Mucosa of gallbladder (tissue), 1 donor: ENCODE measurements at regions not wholly inside any gene's neighbourhood (a gene's known extent, or its start where the extent isn't known, plus 50 kb on each side); places are given as distances from the start of the nearest gene placed in this dataset.

Experiments
- DNase-seq: peaks from one replicate; pipeline ENCODE4 v3.0.0-alpha.2; 2020; ENCODE audit warnings: low spot score
- donor health status: DM: no; HTN: no; CAD: no.

- no peak for DNase-seq
Measured at GRCh38 chr20:60952861-60953260, 299.2 kb upstream of the CDH4 start.

- DNase-seq: no peak
Measured at GRCh38 chr20:60953321-60953720, 298.7 kb upstream of the CDH4 start.

GRCh38 chr20:60955706-60956105, 296.4 kb upstream of the CDH4 start:
- no peak for DNase-seq

GRCh38 chr20:60956194-60956593, 295.9 kb upstream of the CDH4 start:
- DNase-seq: no peak

- DNase-seq: no peak
Measured at GRCh38 chr20:60957621-60958020, 294.4 kb upstream of the CDH4 start.

GRCh38 chr20:60959971-60960370, 292.1 kb upstream of the CDH4 start:
- no peak for DNase-seq

GRCh38 chr20:60960500-60960899, 291.6 kb upstream of the CDH4 start:
- no peak for DNase-seq

- DNase-seq: no peak
Measured at GRCh38 chr20:60961551-60961950, 290.5 kb upstream of the CDH4 start.

- no peak for DNase-seq
Measured at GRCh38 chr20:60962367-60963045, 289.6 kb upstream of the CDH4 start.

GRCh38 chr20:60963146-60963545, 288.9 kb upstream of the CDH4 start:
- no peak for DNase-seq

- DNase-seq: no peak
Measured at GRCh38 chr20:60964911-60965310, 287.1 kb upstream of the CDH4 start.

- DNase-seq: no peak
Measured at GRCh38 chr20:60966031-60966430, 286.0 kb upstream of the CDH4 start.

GRCh38 chr20:60966766-60967165, 285.3 kb upstream of the CDH4 start:
- no peak for DNase-seq

- no peak for DNase-seq
Measured at GRCh38 chr20:60967431-60968316, 284.4 kb upstream of the CDH4 start.

- no peak for DNase-seq
Measured at GRCh38 chr20:60968853-60969720, 283.0 kb upstream of the CDH4 start.

- DNase-seq: no peak
Measured at GRCh38 chr20:60970601-60971000, 281.5 kb upstream of the CDH4 start.

GRCh38 chr20:60974022-60974421, 278.0 kb upstream of the CDH4 start:
- DNase-seq: no peak

GRCh38 chr20:60974441-60974945, 277.6 kb upstream of the CDH4 start:
- no peak for DNase-seq

- DNase-seq: no peak
Measured at GRCh38 chr20:60976139-60976538, 275.9 kb upstream of the CDH4 start.

GRCh38 chr20:60976913-60977312, 275.1 kb upstream of the CDH4 start:
- no peak for DNase-seq

- DNase-seq: no peak
Measured at GRCh38 chr20:60977901-60978300, 274.2 kb upstream of the CDH4 start.

- DNase-seq: no peak
Measured at GRCh38 chr20:60984666-60985065, 267.4 kb upstream of the CDH4 start.
